ENCODE measurements at regions not wholly inside any gene's neighbourhood (a gene's known extent, or its start where the extent isn't known, plus 50 kb on each side); places are given as distances from the start of the nearest gene placed in this dataset.

GRCh38 chr3:174644287-174644686, 214.8 kb upstream of the NAALADL2 start:
- no peak for DNase-seq (ENCODE audit: low read depth in 2 of 2)

DNA sequence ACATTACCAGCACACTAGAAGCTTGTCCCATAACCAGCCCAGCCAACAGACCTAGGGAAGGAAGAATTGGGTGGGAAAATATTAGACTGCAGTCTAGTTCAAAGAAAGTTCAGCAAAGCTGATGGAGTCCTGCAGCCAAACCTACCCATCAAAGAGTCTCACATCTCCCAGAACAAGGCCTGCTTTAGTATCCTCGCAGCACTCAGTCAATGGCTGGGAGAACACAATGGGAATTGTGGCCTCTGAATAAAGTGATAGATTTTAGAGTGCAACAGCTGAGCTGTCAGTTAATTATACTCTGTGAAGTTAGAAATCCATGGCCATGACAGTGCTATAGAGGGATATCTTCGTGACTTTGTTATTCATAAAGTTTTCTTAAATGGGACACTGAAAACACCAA, 207.2 kb upstream of the NAALADL2 start:
- DNase-seq (ENCODE audit: low read depth in 2 of 2), result no peak

- DNase-seq (ENCODE audit: low read depth in 2 of 2), result no peak
Measured at GRCh38 chr3:174659511-174659910, 199.6 kb upstream of the NAALADL2 start.

DNA sequence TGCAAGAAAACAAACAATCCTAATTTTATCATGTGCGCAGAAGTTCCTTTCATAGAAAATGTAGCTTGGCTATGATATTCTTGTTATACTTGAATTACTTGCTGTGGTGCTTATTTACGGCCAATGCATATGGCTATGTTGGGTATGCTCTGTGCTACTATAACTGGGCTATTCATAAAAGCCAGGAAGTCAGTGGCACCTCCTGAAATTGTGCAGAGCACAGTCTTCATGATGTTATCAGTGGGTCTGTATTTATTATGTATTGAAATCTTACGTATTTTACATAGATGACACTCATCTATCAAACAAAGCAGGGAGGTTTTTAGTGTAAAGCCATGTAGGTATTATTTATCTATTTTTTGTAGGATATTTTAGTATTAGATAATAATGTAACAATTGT, 196.5 kb upstream of the NAALADL2 start:
- DNase-seq (ENCODE audit: low read depth in 2 of 2), result no peak

DNA sequence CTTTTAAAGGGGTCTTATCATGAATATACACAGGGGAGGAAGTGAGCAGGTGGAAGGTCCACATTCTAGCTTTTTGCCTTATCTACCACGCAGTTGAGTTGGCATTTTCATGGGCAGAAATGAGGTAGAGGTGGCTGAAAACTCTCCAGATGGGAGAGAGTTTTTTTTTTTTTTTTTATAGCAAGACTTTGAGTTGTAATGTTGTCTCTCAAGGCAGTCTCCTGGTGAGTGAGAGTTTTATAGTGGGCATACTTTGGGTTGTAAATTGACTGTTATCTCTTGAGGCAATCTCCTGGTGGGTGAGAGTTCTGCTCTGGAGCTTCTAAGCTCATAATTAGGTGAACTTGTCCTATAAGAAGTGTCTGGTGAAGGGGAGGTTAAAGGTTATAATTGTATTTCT, 191.7 kb upstream of the NAALADL2 start:
- no peak for DNase-seq (ENCODE audit: low read depth in 2 of 2)

DNA sequence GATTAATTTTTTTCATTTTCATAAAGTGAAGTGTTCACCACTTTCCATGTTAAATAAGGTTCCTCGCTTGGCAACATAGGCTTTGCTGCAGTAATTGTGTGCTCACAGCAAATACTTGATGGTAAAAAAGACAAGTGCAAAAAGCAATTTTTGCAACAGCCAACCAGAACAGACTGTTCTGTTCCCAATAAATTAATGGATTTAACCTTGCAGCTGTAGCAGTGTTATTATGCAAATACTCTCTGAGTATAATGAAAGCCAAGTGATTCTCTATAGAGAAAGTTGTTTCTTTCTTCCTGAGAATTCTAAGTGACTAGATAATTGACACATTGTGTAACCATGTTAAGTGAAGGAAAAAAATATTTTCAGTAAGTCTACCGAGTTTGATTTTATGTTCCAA, 183.7 kb upstream of the NAALADL2 start:
- no peak for DNase-seq (ENCODE audit: low read depth in 2 of 2)

DNA sequence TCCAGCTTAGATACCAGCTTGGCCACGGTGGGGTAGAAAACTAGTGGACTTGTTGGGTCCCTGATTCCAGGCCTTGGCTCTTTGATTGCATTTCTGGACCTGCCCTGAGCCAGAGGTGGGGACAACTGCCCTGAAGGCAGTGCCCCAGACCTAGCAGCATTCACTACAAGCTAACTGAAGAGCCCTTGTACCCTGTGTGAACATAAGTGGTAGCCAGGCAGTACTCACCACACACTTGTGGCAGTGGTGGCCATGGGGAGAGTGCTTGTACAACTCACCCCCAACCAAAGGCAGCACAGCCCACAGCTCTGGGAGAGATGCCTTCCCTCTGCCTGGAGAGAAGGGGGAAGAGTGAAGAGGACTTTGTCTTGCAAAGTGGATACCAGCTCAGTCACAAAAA, 177.3 kb upstream of the NAALADL2 start:
- no peak for DNase-seq (ENCODE audit: low read depth in 2 of 2)

DNA sequence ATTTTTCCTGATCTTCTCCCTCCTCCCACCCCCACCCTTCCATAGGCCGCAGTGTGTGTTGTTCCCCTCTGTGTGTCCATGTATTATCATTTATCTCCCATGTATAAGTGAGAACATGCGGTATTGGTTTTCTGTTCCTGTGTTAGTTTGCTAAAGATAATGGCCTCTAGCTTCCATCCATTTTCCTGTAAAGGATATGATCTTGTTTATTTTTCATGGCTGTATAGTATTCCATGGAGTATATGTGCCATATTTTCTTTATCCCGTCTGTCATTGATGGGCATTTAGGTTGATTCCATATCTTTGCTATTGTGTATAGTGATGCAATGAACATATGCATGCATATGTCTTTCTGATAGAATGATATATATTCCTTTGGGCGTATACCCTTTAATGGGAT, 173.3 kb upstream of the NAALADL2 start:
- no peak for DNase-seq (ENCODE audit: low read depth in 2 of 2)

DNA sequence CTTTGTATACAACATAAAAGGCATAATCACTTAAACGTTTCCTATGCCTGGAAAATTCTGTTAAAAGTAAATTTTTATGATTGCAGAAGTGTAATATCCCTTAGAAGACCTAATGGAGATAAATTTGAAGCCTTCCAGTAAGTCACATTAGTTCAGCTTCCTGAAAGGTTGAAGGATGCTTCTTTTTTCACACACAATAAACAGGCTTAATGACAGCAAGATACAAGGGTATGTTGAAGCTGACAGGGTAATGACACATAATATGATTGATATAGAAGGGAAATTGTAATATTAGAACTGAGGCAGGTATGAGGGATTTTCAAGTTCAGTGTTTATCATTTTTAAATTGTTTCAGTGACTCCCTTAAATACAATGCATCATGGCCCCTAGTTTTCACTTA, 161.8 kb upstream of the NAALADL2 start:
- no peak for DNase-seq (ENCODE audit: low read depth in 2 of 2)

DNA sequence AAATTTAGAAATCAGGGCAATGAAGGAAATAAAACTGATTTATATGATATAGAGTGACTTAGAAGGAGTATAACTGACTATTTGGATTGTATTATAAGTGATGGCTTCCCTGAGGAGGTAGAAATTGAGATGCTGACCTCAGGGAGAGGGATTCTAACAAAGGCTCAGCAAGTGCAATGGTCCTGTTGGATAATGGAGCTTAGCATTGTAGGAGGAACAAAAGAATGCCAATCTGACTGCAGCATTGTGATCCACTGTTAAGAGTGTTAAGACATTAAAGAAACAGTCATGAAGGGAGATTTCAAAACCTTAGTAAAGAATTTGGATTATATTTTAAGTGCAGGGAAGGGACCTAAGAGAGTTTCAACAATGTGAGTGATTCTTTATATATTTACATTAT, 158.4 kb upstream of the NAALADL2 start:
- no peak for DNase-seq (ENCODE audit: low read depth in 2 of 2)

DNA sequence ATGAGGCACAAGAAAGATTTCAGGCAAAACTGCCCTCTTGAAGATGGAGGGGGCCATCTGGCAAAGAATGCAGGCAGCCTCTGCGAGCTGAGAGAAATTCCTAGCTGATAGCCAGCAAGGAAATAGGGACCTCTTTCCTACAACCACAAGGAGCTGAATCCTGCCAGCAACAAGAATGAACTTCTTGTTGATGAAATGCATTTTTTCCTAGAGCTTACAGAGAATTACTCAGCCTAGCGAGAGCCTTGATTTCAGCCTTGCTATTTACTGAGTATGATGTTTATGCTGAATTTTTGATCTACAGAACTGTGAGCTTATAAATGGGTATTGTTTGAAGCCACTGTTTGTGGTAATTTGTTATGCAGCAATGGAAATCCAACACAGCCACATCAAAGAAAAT, 148.5 kb upstream of the NAALADL2 start:
- no peak for DNase-seq (ENCODE audit: low read depth in 2 of 2)

GRCh38 chr3:174715386-174715785, 143.7 kb upstream of the NAALADL2 start:
- DNase-seq (ENCODE audit: low read depth in 2 of 2), result no peak

DNA sequence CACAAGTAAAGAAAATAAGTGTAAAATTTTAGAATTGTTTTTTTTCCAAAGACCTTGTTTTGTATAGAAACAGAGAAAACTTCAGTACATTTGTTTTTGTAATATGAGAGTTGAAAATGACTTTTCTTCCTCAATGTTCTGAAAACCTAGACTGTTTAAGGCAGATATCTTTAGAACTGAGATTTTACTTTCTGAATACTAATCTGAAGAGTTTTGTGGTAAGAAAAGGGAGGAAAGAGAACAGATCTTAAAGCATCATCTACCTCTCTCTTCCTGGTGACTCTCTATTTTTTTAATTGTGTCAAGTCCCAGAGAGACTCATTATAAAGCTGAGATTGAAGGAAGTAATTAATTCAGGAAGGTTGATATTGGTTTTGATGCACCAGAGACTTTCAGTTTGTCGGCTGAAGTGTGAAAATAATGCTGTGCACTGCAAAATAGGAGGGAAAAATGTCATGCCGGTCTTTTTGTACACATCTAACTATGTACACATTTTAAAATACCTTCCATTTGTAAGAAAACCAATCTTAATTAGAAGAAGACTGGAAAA, 142.1 kb upstream of the NAALADL2 start:
- no peak for DNase-seq (ENCODE audit: low read depth in 2 of 2)

- DNase-seq (ENCODE audit: low read depth in 2 of 2), result no peak
Measured at GRCh38 chr3:174720717-174721116, 138.4 kb upstream of the NAALADL2 start.

- no peak for DNase-seq (ENCODE audit: low read depth in 2 of 2)
Measured at GRCh38 chr3:174725303-174725702, 133.8 kb upstream of the NAALADL2 start.

DNA sequence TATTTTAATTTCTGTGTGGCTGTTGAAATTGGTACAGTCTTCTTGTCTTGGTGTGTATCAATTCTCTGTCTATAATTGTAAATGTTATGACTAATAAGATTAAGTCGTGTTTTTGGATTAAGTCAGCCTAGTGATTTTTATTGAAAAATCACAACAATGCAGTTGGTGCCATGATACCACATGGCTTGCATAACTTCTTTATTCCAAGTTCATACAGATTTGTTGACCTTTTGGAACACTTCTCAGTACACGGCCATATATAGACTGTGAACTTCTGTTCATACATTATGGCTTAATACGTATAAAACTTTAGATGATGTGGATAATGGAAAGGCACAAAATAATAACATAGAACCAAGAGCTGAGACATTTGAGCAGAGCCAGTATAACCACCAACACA, 121.2 kb upstream of the NAALADL2 start:
- DNase-seq (ENCODE audit: low read depth in 2 of 2), result no peak

DNA sequence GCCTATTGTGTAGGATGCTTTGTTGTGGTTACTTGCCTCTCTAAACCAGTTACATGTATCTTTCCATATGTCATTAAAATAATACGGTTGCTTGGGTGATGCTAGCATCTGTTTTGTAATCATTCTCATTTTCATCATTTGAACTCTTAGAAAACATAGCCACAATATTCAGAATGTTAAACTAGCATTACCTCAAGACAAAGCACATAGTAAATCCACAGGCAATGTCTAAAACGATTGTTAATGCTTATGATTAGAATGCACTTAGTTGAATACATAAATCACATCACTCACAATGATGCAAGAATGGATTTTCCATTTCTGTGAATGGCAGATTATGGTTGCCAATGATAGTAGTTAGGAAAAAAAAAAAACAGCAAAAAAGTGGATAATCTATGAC, 110.0 kb upstream of the NAALADL2 start:
- no peak for DNase-seq (ENCODE audit: low read depth in 2 of 2)

DNA sequence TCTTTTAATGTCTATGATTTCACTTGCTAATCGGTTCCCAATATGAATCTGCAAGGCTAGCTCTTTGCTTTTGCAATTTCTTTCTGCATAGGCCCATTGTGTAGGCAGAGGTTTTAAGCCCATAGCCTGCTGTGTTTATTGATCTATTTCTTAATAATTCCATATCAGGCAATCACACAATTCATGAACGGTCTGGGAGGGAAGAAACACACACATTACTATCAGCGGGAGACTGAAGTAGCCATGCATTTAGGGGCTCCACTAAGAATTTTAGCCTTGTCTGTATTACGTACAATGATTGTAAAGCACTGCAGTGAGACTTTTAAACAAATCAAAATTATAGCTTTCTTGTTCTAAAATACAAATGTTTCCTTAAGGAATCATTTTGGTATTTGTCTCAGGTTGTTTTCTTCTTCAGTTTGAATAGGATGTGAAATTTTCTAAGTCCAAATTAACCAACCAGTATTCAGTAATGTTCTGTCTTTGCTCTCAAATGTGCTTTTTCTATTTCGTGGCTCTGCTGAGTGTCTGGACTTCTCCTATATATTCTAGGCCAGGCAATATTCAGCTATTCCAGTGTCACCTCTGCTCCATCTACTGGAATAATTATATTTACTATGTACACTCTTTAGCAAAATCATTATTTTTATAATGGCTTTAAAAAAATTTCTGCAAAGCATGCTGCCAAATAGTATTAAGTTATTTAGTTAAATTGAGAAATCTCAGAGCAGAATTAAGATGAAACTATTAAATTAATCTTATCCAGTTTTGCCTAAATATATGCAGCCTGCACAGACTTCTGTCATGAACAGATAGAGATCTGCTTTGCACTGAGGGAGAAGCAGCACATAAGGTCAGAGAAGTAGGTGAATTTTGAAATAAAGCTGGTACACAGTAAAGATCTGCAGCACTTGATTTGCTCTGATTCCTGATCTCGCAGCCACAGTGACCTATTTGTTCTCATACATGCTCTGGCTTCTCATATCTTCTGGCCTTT, 103.0 kb upstream of the NAALADL2 start:
- no peak for DNase-seq (ENCODE audit: low read depth in 2 of 2)

GRCh38 chr3:174758943-174759342, 100.2 kb upstream of the NAALADL2 start:
- DNase-seq (ENCODE audit: low read depth in 2 of 2), result no peak

- DNase-seq (ENCODE audit: low read depth in 2 of 2), result no peak
Measured at GRCh38 chr3:174767406-174767805, 91.7 kb upstream of the NAALADL2 start.

GRCh38 chr3:174767853-174768382, 91.2 kb upstream of the NAALADL2 start:
- DNase-seq (ENCODE audit: low read depth in 2 of 2), result no peak

GRCh38 chr3:174769171-174769570, 90.0 kb upstream of the NAALADL2 start:
- DNase-seq (ENCODE audit: low read depth in 2 of 2), result no peak

DNA sequence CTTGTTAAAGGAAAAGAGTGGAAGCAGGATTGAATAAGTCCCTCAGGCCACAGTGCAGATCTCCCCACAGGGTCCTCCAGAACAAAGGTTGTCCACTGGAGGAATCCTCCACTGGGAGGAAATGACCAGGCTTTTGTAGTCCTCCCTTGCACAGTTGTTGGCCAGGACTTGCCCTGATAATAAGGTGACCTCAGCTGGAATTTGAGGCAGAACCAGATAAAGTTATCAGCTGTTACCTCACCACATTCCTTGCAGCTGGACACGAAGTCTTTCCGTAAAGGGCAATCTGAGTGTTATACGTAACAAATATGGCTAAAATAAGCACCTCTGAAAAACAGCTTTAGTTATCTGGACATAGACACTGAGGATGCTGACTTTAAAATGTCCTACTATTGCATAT, 83.5 kb upstream of the NAALADL2 start:
- no peak for DNase-seq (ENCODE audit: low read depth in 2 of 2)
